ENCODE measurements at regions not wholly inside any gene's neighbourhood (a gene's known extent, or its start where the extent isn't known, plus 50 kb on each side); places are given as distances from the start of the nearest gene placed in this dataset.
"Not testable (repeated sequence)": the region's sequence is repeated elsewhere in the genome, so short reads cannot be mapped to it uniquely, and the experiment has no call there.

DNA sequence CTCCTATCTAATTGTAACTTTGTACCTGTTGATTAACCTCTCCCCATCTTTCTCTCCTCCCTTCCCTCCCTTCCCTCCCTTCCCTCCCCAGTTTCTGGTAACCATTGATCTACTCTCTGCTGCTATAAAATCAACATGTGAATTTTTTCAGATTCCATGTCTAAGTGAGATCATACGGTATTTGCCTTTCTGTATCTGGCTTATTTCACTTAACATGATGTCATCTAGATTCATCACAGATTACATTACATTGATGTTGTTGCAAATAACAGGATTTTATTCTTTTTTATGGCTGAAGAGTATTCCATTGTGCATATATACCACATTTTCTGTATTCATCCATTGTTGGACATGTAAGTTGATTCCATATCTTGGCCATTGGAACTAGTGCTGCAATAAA is 68.0 kb upstream of the FBXO33 start:
- no peak for DNase-seq

DNA sequence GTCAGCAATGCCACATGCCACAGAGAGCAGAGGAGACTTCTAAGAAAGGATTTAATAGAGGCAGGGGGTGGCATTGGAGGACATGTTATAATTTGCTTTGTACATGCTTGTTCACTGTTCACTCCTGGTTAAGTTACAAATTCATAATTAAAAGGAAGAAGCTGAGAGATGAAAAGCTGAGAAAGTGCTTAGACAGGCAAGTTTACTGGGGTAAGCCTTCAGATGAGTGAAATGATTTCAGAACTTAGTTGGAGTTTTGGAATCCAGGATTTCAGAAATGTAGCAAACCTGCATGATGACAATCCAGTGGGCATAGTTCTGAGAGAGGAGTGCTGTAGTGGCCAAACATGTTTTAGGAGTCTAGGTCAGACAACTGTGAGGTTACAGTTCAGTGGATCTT is 67.3 kb upstream of the FBXO33 start:
- no peak for DNase-seq

DNA sequence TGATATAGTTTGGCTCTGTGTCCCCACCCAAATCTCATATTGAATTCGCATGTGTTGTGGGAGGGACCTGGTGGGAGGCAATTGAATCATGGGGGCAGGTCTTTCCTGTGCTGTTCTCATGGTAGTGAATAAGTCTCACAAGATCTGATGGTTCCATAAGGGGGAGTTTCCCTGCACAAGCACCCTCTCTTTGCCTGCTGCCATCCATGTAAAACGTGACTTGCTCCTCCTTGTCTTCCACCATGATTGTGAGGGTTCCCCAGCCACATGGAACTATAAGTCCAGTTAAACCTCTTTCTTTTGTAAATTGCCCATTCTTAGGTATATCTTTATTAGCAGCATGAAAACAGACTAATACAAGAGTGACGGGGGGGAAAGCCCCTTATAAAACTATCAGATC is 65.4 kb upstream of the FBXO33 start:
- not testable (repeated sequence) for DNase-seq

GRCh38 chr14:39492267-39492666 is 60.0 kb upstream of the FBXO33 start:
- DNase-seq, result no peak

DNA sequence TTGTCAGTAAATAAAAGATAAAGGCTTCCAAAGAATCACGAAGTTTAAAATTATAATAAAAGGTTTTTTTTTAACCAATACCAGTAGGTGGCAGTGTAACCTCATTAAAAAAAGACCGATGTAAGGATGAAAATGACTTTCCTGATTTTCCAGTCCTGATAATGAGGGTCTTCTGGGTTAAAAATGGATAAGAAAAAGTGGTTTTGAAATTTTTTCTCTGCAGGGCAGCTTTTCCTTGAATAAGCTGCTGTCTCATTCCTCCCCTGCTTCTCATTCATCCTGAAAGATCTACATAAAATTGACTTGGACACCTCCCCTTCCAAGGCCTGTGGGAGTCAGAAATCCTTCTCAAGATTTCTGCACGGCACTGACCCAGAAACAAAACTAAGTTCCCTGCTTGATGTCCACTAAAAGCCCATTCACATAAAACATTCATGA is 58.9 kb upstream of the FBXO33 start:
- DNase-seq, result peak; percentile 36 to 73

DNA sequence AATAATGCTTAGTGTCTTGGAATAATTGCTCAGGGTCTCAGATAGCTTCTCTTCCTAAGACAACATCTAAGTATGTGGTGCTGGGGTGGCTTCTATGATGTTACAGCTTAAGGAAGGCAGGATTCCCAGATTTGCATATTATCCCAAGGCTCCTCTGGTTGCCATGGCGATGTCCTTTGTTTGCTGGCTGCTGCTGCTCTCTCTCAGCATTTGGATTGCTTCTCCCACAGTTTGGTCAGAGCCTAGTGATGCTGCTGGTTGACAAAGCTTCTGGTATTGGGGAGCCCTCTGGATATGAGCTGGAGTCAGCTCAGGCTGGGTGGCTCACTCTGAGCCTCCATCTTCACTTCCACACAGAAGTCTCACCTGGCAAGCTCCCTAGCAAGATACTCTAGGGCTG is 56.4 kb upstream of the FBXO33 start:
- no peak for DNase-seq

GRCh38 chr14:39483682-39484081 is 51.4 kb upstream of the FBXO33 start:
- no peak for DNase-seq
